SU-DHL-6 (cell line): ENCODE measurements at regions not wholly inside any gene's neighbourhood (a gene's known extent, or its start where the extent isn't known, plus 50 kb on each side); places are given as distances from the start of the nearest gene placed in this dataset.

Experiments used
- H2AFZ ChIP-seq: fragments of 200-600 bp; sonication (generic); 2 replicates; pipeline ENCODE4 v1.6.1; 2014; ENCODE audit warnings: low read depth, mild to moderate bottlenecking, moderate library complexity, mixed read lengths, antibody characterized with exemption, low read length; ENCODE audit not compliant: severe bottlenecking
- H3F3A ChIP-seq: fragments of 200-600 bp; shearing (Covaris generic); 2 replicates; pipeline ENCODE4 v1.6.0; 2016; ENCODE audit warnings: antibody characterized with exemption, mild to moderate bottlenecking; ENCODE audit not compliant: insufficient read depth
- H3K27ac ChIP-seq: fragments of 200-600 bp; sonication (generic); 2 replicates; pipeline ENCODE4 v1.5.1; 2016; ENCODE audit warnings: low read depth, mild to moderate bottlenecking, low read length, moderate library complexity, mixed read lengths
- H3K27me3 ChIP-seq: fragments of 200-600 bp; sonication (generic), shearing (Covaris generic); 2 replicates; pipeline ENCODE4 v1.6.0; 2014; ENCODE audit warnings: mild to moderate bottlenecking, low read length
- H3K36me3 ChIP-seq: fragments of 200-600 bp; sonication (generic); 2 replicates; pipeline ENCODE4 v1.6.1; 2014; ENCODE audit warnings: mild to moderate bottlenecking, low read length, mixed read lengths
- H3K4me2 ChIP-seq: fragments of 300-600, 200-600 bp; shearing (Covaris generic), sonication (generic); 2 replicates; pipeline ENCODE4 v1.6.0; 2014; ENCODE audit warnings: low read length, low read depth, mild to moderate bottlenecking; ENCODE audit not compliant: poor library complexity, severe bottlenecking
- H3K4me3 ChIP-seq: fragments of 200-600 bp; sonication (generic); 2 replicates; pipeline ENCODE4 v1.5.1; 2014; ENCODE audit warnings: antibody characterized with exemption, low read length, mild to moderate bottlenecking, mixed read lengths; ENCODE audit not compliant: insufficient read depth, poor library complexity, severe bottlenecking
- H3K79me2 ChIP-seq: fragments of 200-600 bp; sonication (generic); 2 replicates; pipeline ENCODE4 v1.6.1; 2014; ENCODE audit warnings: mild to moderate bottlenecking, low read length, moderate library complexity; ENCODE audit not compliant: insufficient read depth
- H3K9ac ChIP-seq: fragments of 200-600 bp; sonication (generic); 2 replicates; pipeline ENCODE4 v1.7.0; 2014; ENCODE audit warnings: mild to moderate bottlenecking, low read length
- H3K9me2 ChIP-seq: fragments of 200-600 bp; sonication (generic); replicated peaks from 2 replicates; pipeline ENCODE4 v1.6.1; 2014; ENCODE audit warnings: low read length; ENCODE audit not compliant: insufficient read depth
- H3K9me3 ChIP-seq: fragments of 200-600 bp; sonication (generic); 2 replicates; pipeline ENCODE4 v1.6.1; 2014; ENCODE audit warnings: low read length, mixed read lengths; ENCODE audit not compliant: insufficient read depth
- H4K20me1 ChIP-seq: fragments of 200-600 bp; sonication (generic); 2 replicates; pipeline ENCODE4 v1.6.1; 2014; ENCODE audit warnings: low read depth, mild to moderate bottlenecking, antibody characterized with exemption, low read length, moderate library complexity, mixed read lengths
- CTCF ChIP-seq: fragments of 200-600 bp; sonication (generic); IDR thresholded peaks from one replicate; pipeline ENCODE4 v1.5.1; 2017; ENCODE audit warnings: antibody characterized with exemption, mild to moderate bottlenecking, low read length, moderate library complexity; ENCODE audit not compliant: insufficient read depth, poor library complexity, severe bottlenecking
- EZH2phosphoT487 ChIP-seq: fragments of 200-600 bp; sonication (generic), shearing (Covaris generic); conservative IDR thresholded peaks from 2 replicates; pipeline ENCODE4 v1.6.1; 2018; ENCODE audit warnings: mild to moderate bottlenecking, antibody characterized with exemption, low read length, moderate library complexity, mixed read lengths

DNA sequence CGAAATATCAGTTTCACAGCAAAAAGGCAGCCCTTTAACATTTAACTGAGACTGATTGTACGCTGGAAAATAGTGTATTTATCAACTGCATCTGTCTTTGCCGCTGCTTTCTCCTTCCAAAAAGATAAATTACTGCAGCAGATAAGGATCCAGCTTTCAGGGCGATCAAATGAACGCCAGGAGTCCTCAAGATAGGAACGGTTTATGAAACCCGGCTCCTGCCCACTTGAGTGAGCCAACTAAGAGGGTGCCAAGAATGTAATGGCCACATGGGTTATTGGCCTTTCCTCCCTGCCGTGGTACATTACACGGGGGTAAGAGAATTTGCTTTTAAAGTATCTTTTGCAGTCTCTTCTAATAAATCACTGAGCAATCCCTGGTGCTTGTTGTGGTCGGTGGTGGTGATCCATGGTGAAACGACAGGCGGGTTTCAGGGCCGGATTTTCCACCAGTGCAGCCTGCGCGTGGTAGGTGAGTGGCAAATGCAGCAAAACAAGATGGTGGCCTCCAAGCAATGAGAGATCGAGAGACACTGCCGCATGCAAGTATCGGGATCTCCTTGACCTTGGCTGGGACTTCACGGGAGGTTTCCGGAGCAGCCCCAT is 67.5 kb upstream of the IRX6 start:
- H3K27me3 ChIP-seq: no peaks in the 10 kb centered on the region
- H3K9me3 ChIP-seq: no peaks in the 10 kb centered on the region
- no peak overlapping the region for H3K27ac ChIP-seq
- TF ChIP-seq EZH2phosphoT487: no peak
- TF ChIP-seq CTCF: no peak
- H3K4me2 ChIP-seq: no peak overlapping the region
- H2AFZ ChIP-seq: no peak overlapping the region
- H3K9ac ChIP-seq: no peak overlapping the region
- H3K79me2 ChIP-seq: no peaks in the 10 kb centered on the region
- H3K9me2 ChIP-seq: no peaks in the 10 kb centered on the region
- H3K36me3 ChIP-seq: no peaks in the 10 kb centered on the region
- no peak overlapping the region for H3K4me3 ChIP-seq
- no peaks in the 10 kb centered on the region for H4K20me1 ChIP-seq
- H3F3A ChIP-seq: no peaks in the 10 kb centered on the region

DNA sequence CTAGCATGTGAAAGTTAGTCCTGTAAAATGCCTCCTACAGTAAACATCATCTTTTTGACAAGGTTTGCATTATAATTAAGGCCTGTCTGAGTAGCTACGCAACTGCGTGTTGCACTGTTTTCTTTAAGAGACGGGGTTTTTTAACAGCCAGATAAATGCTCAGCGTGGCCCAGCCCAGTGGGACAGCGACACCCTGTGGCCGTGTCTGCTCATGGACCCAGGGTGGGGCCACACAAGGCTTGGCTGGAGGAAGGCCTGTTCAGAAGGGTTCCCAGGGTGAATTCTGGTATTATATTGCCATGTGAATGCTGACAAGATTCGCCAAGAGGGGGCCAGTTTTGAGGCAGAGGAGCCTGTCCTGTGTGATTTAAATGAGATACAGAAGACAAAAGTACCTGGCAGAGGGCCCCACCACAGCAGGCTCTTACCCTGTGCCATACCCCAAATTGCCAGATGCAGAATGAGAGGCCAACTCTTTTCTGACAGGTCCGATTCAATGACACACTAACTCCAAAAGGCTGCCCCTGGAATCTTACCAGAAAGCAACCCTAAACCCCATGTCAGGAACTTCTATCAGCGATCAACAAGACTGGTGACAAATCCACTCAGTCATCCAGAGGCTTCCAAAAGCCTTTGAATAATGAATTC is 65.9 kb upstream of the IRX6 start:
- Histone ChIP-seq H3K79me2 (no peaks in the 10 kb centered on the region), H3K27me3 (no peaks in the 10 kb centered on the region), H2AFZ (no peak overlapping the region), H3F3A (no peaks in the 10 kb centered on the region), H3K36me3 (no peaks in the 10 kb centered on the region), H3K4me3 (no peak overlapping the region), H3K9ac (no peak overlapping the region), H4K20me1 (no peaks in the 10 kb centered on the region), H3K27ac (no peak overlapping the region), H3K9me2 (no peaks in the 10 kb centered on the region), H3K4me2 (no peak overlapping the region), H3K9me3 (no peaks in the 10 kb centered on the region)
- TF ChIP-seq EZH2phosphoT487 (no peak), CTCF (no peak)

DNA sequence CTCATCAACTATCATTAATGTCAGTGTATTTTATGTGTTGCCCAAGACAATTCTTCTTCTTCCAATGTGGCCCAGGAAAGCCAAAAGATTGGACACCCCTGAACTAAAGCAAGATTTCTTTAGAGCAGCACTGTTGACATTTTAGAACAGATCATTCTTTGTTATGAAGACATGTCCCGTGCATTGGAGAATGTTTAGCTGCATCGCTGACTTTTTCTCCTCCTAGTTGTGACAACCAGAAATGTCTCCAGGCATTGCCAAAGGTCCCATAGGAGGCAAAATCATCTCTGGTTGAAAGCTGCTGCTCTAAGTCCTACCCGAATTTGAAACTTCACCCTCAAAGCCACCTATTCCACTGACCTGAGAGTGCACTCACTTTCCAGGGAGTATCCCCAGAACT is 62.7 kb upstream of the IRX6 start:
- H3K9ac ChIP-seq: no peak overlapping the region
- H3F3A ChIP-seq: no peaks in the 10 kb centered on the region
- no peaks in the 10 kb centered on the region for H3K36me3 ChIP-seq
- no peaks in the 10 kb centered on the region for H3K27me3 ChIP-seq
- H3K79me2 ChIP-seq: no peaks in the 10 kb centered on the region
- no peaks in the 10 kb centered on the region for H3K9me2 ChIP-seq
- H2AFZ ChIP-seq: no peak overlapping the region
- no peak overlapping the region for H3K4me2 ChIP-seq
- H4K20me1 ChIP-seq: no peaks in the 10 kb centered on the region
- H3K9me3 ChIP-seq: no peaks in the 10 kb centered on the region
- no peak overlapping the region for H3K27ac ChIP-seq
- H3K4me3 ChIP-seq: no peak overlapping the region
- TF ChIP-seq CTCF (no peak), EZH2phosphoT487 (no peak)
